ENCODE measurements at regions not wholly inside any gene's neighbourhood (a gene's known extent, or its start where the extent isn't known, plus 50 kb on each side); places are given as distances from the start of the nearest gene placed in this dataset.

GRCh38 chr1:219433001-219433400, 179.9 kb downstream of the ZC3H11B start:
- intact Hi-C loops (cut with DNase I, micrococcal nuclease), result no loop called here
- Mint-ChIP-seq H3K27me3 (no peaks in the 10 kb centered on the region), H3K27ac (no peak overlapping the region), H3K36me3 (ENCODE audit: low read depth) (no peaks in the 10 kb centered on the region), H3K4me1 (ENCODE audit: low read depth) (no peaks in the 10 kb centered on the region), H3K9me3 (no peaks in the 10 kb centered on the region), H3K4me3 (no peak overlapping the region)
- no peak for TF ChIP-seq CTCF (IDR thresholded peaks at IDR 0.05)
- Histone ChIP-seq H3K27me3 (ENCODE audit: control insufficient read depth in 1 of 2, insufficient read depth in 2 of 2, low read length in 2 of 2) (no peaks in the 10 kb centered on the region), H3K36me3 (ENCODE audit: insufficient read depth, low read length) (no peaks in the 10 kb centered on the region), H3K4me1 (ENCODE audit: insufficient read depth, low read length) (no peaks in the 10 kb centered on the region), H3K4me3 (ENCODE audit: low read length) (no peak overlapping the region), H3K9me3 (ENCODE audit: control insufficient read depth in 1 of 2, insufficient read depth in 1 of 2, low read length in 2 of 2) (no peaks in the 10 kb centered on the region), H3K27ac (ENCODE audit: low read depth in 1 of 2, low read length in 2 of 2) (no peak overlapping the region)
- ChIA-PET CTCF (no interaction called here), POLR2A (no interaction called here)
- DNase-seq (no peak), ATAC-seq (ENCODE audit: poor library complexity) (no peak)

GRCh38 chr1:219432191-219432606, 180.7 kb downstream of the ZC3H11B start:
- Histone ChIP-seq H3K27ac (ENCODE audit: low read depth in 1 of 2, low read length in 2 of 2) (no peak overlapping the region), H3K27me3 (ENCODE audit: control insufficient read depth in 1 of 2, insufficient read depth in 2 of 2, low read length in 2 of 2) (no peaks in the 10 kb centered on the region), H3K36me3 (ENCODE audit: insufficient read depth, low read length) (no peaks in the 10 kb centered on the region), H3K4me1 (ENCODE audit: insufficient read depth, low read length) (no peaks in the 10 kb centered on the region), H3K9me3 (ENCODE audit: control insufficient read depth in 1 of 2, insufficient read depth in 1 of 2, low read length in 2 of 2) (no peaks in the 10 kb centered on the region), H3K4me3 (ENCODE audit: low read length) (no peak overlapping the region)
- DNase-seq, result no peak
- intact Hi-C loops (cut with DNase I, micrococcal nuclease), result no loop called here
- Mint-ChIP-seq H3K36me3 (ENCODE audit: low read depth) (no peaks in the 10 kb centered on the region), H3K4me1 (ENCODE audit: low read depth) (no peaks in the 10 kb centered on the region), H3K27ac (no peak overlapping the region), H3K27me3 (no peaks in the 10 kb centered on the region), H3K4me3 (no peak overlapping the region), H3K9me3 (no peaks in the 10 kb centered on the region)
- TF ChIP-seq CTCF (IDR thresholded peaks at IDR 0.05), result no peak
- no peak for ATAC-seq (ENCODE audit: poor library complexity)
- CTCF ChIA-PET, result no interaction called here
- POLR2A ChIA-PET, result no interaction called here

GRCh38 chr1:219430419-219430818, 182.5 kb downstream of the ZC3H11B start:
- intact Hi-C loops (cut with DNase I, micrococcal nuclease), result no loop called here
- POLR2A ChIA-PET, result no interaction called here

More at GRCh38 chr1:219430419-219430818, 182.5 kb downstream of the ZC3H11B start:
- Histone ChIP-seq H3K36me3 (ENCODE audit: insufficient read depth, low read length) (no peaks in the 10 kb centered on the region), H3K4me1 (ENCODE audit: insufficient read depth, low read length) (no peaks in the 10 kb centered on the region), H3K4me3 (ENCODE audit: low read length) (no peak overlapping the region), H3K9me3 (ENCODE audit: control insufficient read depth in 1 of 2, insufficient read depth in 1 of 2, low read length in 2 of 2) (no peaks in the 10 kb centered on the region), H3K27ac (ENCODE audit: low read depth in 1 of 2, low read length in 2 of 2) (no peak overlapping the region), H3K27me3 (ENCODE audit: control insufficient read depth in 1 of 2, insufficient read depth in 2 of 2, low read length in 2 of 2) (no peaks in the 10 kb centered on the region)
- Mint-ChIP-seq H3K4me1 (ENCODE audit: low read depth) (no peaks in the 10 kb centered on the region), H3K4me3 (no peak overlapping the region), H3K27ac (no peak overlapping the region), H3K36me3 (ENCODE audit: low read depth) (no peaks in the 10 kb centered on the region), H3K9me3 (no peaks in the 10 kb centered on the region), H3K27me3 (no peaks in the 10 kb centered on the region)
- no peak for ATAC-seq (ENCODE audit: poor library complexity)
- CTCF ChIA-PET, result no interaction called here
- TF ChIP-seq CTCF (IDR thresholded peaks at IDR 0.05), result no peak
- DNase-seq, result no peak
